Adrenal gland (tissue), 9 donors: ENCODE measurements at regions not wholly inside any gene's neighbourhood (a gene's known extent, or its start where the extent isn't known, plus 50 kb on each side); places are given as distances from the start of the nearest gene placed in this dataset.
"Not testable (repeated sequence)": the region's sequence is repeated elsewhere in the genome, so short reads cannot be mapped to it uniquely, and the experiment has no call there.

ENCODE experiments used
- DNase-seq, 7 donors: peaks; one replicate each; pipeline ENCODE4 v3.0.0-alpha.2; 2019 to 2020
- H3K27ac ChIP-seq, 5 donors: fragments of 200-600 bp; sonication (generic) in 4 of 5; 1 replicate in 3 of 5; 2 replicates in 2 of 5; pipeline versions ENCODE4 v1.5.1 to v1.8.0; 2016 to 2020; ENCODE audit warnings: mild to moderate bottlenecking in 1 of 5
- H3K27me3 ChIP-seq: fragments of 200-600 bp; 2 replicates; pipeline ENCODE4 v1.8.0; 2021
- H3K36me3 ChIP-seq, 2 donors: fragments of 200-600 bp; replicated peaks in 1 of 2; 1 replicate in 1 of 2; 2 replicates in 1 of 2; pipeline versions ENCODE4 v1.5.1 to v1.8.0; 2018 to 2022
- H3K4me1 ChIP-seq, 2 donors: fragments of 200-600 bp; replicated peaks in 1 of 2; 1 replicate in 1 of 2; 2 replicates in 1 of 2; pipeline versions ENCODE4 v1.5.1 to v1.8.0; 2018 to 2021
- H3K4me3 ChIP-seq, 4 donors: fragments of 200-600 bp; sonication (generic) in 3 of 4; one replicate each; pipeline ENCODE4 v1.5.1; 2016 to 2018
- H3K9me3 ChIP-seq, 3 donors: fragments of 200-600 bp; sonication (generic) in 1 of 3; replicated peaks in 1 of 3; 1 replicate in 2 of 3; 2 replicates in 1 of 3; pipeline versions ENCODE4 v1.5.1 to v1.8.0; 2016 to 2021
- CTCF ChIP-seq, 6 experiments: fragments of 450-650 bp in 4 of 6; fragments of 200-600 bp in 2 of 6; sonication (generic) in 1 of 6; IDR thresholded peaks; 1 replicate in 5 of 6; 2 replicates in 1 of 6; pipeline versions ENCODE4 v1.5.1 to v1.8.0; 2016 to 2021; ENCODE audit warnings: antibody characterized with exemption in 6 of 6, mild to moderate bottlenecking in 2 of 6, moderate library complexity in 1 of 6
- POLR2A ChIP-seq, 2 donors: fragments of 450-650 bp; IDR thresholded peaks; one replicate each; pipeline ENCODE4 v1.6.1; 2017; ENCODE audit warnings: antibody characterized with exemption in 2 of 2, mild to moderate bottlenecking in 2 of 2, moderate library complexity in 1 of 2
- WGBS, 4 donors: extraction: QIAGEN DNeasy Blood & Tissue Kit in 2 of 4; methylation state at CpG; one replicate each; pipeline versions ENCODE4 v1.1.5 to v1.1.7; 2013 to 2017; 5-methylcytosine and 5-hydroxymethylcytosine counted together
- intact Hi-C, 2 donors: fragments of 100-400 bp; cut with DNase I; formaldehyde crosslinking; loops; one replicate each; pipeline versions ENCODE4 v1.14.1 to v1.15.0; 2022 to 2023
- donor health status: healthy with polysubstance abuse.
- donor health status: Bipolar disorder and iron deficiency.
- donor health status: DM: yes; HTN: yes; CAD: no.
- donor health status: DM: no; HTN: no; CAD: no.
- donor health status: DM: no; HTN: no; CAD: no.

GRCh38 chr16:59635674-59636073 lies 901.6 kb upstream of the GOT2 start:
- H3K4me1 ChIP-seq, result no peaks in the 10 kb centered on the region
- H3K9me3 ChIP-seq, result no peaks in the 10 kb centered on the region
- no peaks in the 10 kb centered on the region for H3K36me3 ChIP-seq
- H3K27me3 ChIP-seq, result no peaks in the 10 kb centered on the region
- DNase-seq, result no peak
- H3K4me3 ChIP-seq, result no peak overlapping the region
- no peak overlapping the region for H3K27ac ChIP-seq
- intact Hi-C loops, result no loop called here
- TF ChIP-seq CTCF (IDR thresholded peaks at IDR 0.05) (no peak), POLR2A (IDR thresholded peaks at IDR 0.05) (no peak)

- no peaks in the 10 kb centered on the region for H3K9me3 ChIP-seq
- no peak for DNase-seq
- H3K4me3 ChIP-seq, result no peak overlapping the region
- no peaks in the 10 kb centered on the region for H3K4me1 ChIP-seq
- 17 to 29% (median 22%) methylated on average over 1 of the region's 1 CpG for WGBS, 4 donors
- no peaks in the 10 kb centered on the region for H3K36me3 ChIP-seq
- TF ChIP-seq CTCF (IDR thresholded peaks at IDR 0.05), result no peak
- TF ChIP-seq POLR2A (IDR thresholded peaks at IDR 0.05), result no peak
- no peaks in the 10 kb centered on the region for H3K27me3 ChIP-seq
- no peak overlapping the region for H3K27ac ChIP-seq
- intact Hi-C loops, result no loop called here
Measured at GRCh38 chr16:59634951-59635350, 900.8 kb upstream of the GOT2 start.

GRCh38 chr16:59634004-59634579 lies 900.0 kb upstream of the GOT2 start:
- no peak for TF ChIP-seq POLR2A (IDR thresholded peaks at IDR 0.05)
- no peak for TF ChIP-seq CTCF (IDR thresholded peaks at IDR 0.05)
- Histone ChIP-seq H3K4me1 (no peaks in the 10 kb centered on the region), H3K9me3 (no peaks in the 10 kb centered on the region), H3K36me3 (no peaks in the 10 kb centered on the region), H3K27me3 (no peaks in the 10 kb centered on the region), H3K4me3 (no peak overlapping the region), H3K27ac (no peak overlapping the region)
- 33 to 55% (median 51%) methylated on average over 4 of the region's 4 CpGs for WGBS, 4 donors
- intact Hi-C loops, result no loop called here
- no peak for DNase-seq

GRCh38 chr16:59632276-59632855 lies 898.2 kb upstream of the GOT2 start:
- intact Hi-C loops, result no loop called here
- WGBS, 4 donors, result 30 to 50% (median 43%) methylated on average over 3 of the region's 3 CpGs
- H3K27me3 ChIP-seq, result no peaks in the 10 kb centered on the region
- no peak overlapping the region for H3K4me3 ChIP-seq
- H3K4me1 ChIP-seq, result no peaks in the 10 kb centered on the region
- H3K27ac ChIP-seq, result no peak overlapping the region
- H3K9me3 ChIP-seq, result no peaks in the 10 kb centered on the region
- TF ChIP-seq CTCF (IDR thresholded peaks at IDR 0.05), result no peak
- TF ChIP-seq POLR2A (IDR thresholded peaks at IDR 0.05), result no peak
- no peaks in the 10 kb centered on the region for H3K36me3 ChIP-seq
- DNase-seq, result peak in 2 of 7 donors; percentile 14 to 20

GRCh38 chr16:59624381-59624780 lies 890.3 kb upstream of the GOT2 start:
- DNase-seq, H3K27me3 ChIP-seq, intact Hi-C loops, H3K4me1 ChIP-seq, H3K4me3 ChIP-seq, H3K36me3 ChIP-seq, H3K27ac ChIP-seq, H3K9me3 ChIP-seq: not testable (repeated sequence)
- WGBS, 4 donors, result 47 to 64% (median 55%) methylated on average over 2 of the region's 2 CpGs
